GM12878 (cell line): ENCODE measurements at regions not wholly inside any gene's neighbourhood (a gene's known extent, or its start where the extent isn't known, plus 50 kb on each side); places are given as distances from the start of the nearest gene placed in this dataset.

Experiments
- ATAC-seq: fragments of 200-7000 bp; cut with Tn5 transposase; 3 replicates; pipeline ENCODE4 v1.9.1; 2020; ENCODE audit warnings: mild to moderate bottlenecking, moderate library complexity
- BruUV-seq: library from RNA; stranded (reverse); fragments of 400-500 nt; replicated peaks from 2 replicates; lab custom pipeline; 2021; lab: Mats Ljungman, UMichigan
- CTCF ChIA-PET: fragments of 300-600 bp; sonication (Branson Sonifier 250); formaldehyde crosslinking; extraction: SDS; loops from one replicate; lab custom pipeline; 2021; ENCODE audit warnings: inconsistent platforms; lab: Yijun Ruan, JAX
- POLR2A ChIA-PET: fragments of 350-600 bp; formaldehyde crosslinking; extraction: SDS; loops from one replicate; lab custom pipeline; 2021; ENCODE audit warnings: inconsistent platforms; lab: Charles Lee
- RAD21 ChIA-PET: fragments of 300-600 bp; sonication (Branson Sonifier 250); formaldehyde crosslinking; loops from one replicate; lab custom pipeline; 2023; ENCODE audit warnings: antibody characterized with exemption; ENCODE audit not compliant: unreplicated experiment; lab: Charles Lee
- SMC1A ChIA-PET: fragments of 300-600 bp; sonication (Branson Sonifier 250); formaldehyde crosslinking; loops from one replicate; lab custom pipeline; 2023; ENCODE audit not compliant: unreplicated experiment, uncharacterized antibody; lab: Charles Lee
- DNase-seq: peaks from one replicate; pipeline ENCODE4 v3.0.0-alpha.2; 2011; ENCODE audit warnings: low read depth, low spot score
- FAIRE-seq: peaks from 3 replicates; lab custom pipeline; 2011; peaks lifted over from hg19 to GRCh38; lab: Jason Lieb, UNC
- H2AFZ ChIP-seq: 2 replicates; pipeline ENCODE4 v1.6.0; 2011; ENCODE audit warnings: low read depth, low read length, control low read depth; ENCODE audit not compliant: control insufficient read depth
- H3K27ac ChIP-seq: 2 replicates; pipeline ENCODE4 v1.5.1; 2011; ENCODE audit warnings: control low read depth; ENCODE audit not compliant: control insufficient read depth, insufficient read depth
- H3K27me3 ChIP-seq, 2 experiments: replicated peaks in 1 of 2; 2 replicates each; pipeline versions ENCODE4 v1.6.0 to v1.6.1; 2011; ENCODE audit warnings: low read length in 1 of 2; ENCODE audit not compliant: control insufficient read depth in 2 of 2, insufficient read depth in 2 of 2
- H3K36me3 ChIP-seq, 2 experiments: 2 replicates each; pipeline ENCODE4 v1.5.1; 2011; ENCODE audit warnings: low read length in 1 of 2; ENCODE audit not compliant: control insufficient read depth in 2 of 2, insufficient read depth in 2 of 2
- H3K4me1 ChIP-seq: 2 replicates; pipeline ENCODE4 v1.6.1; 2011; ENCODE audit warnings: mild to moderate bottlenecking, low read length, moderate library complexity, mixed read lengths; ENCODE audit not compliant: control insufficient read depth, insufficient read depth
- H3K4me2 ChIP-seq: 2 replicates; pipeline ENCODE4 v1.6.0; 2011; ENCODE audit warnings: control low read depth; ENCODE audit not compliant: control insufficient read depth, insufficient read depth
- H3K4me3 ChIP-seq: fragments of 200-600 bp; sonication (generic); 2 replicates; pipeline ENCODE4 v1.5.1; 2016
- H3K79me2 ChIP-seq: 2 replicates; pipeline ENCODE4 v1.6.0; 2011; ENCODE audit warnings: low read length; ENCODE audit not compliant: control insufficient read depth, insufficient read depth
- H3K9ac ChIP-seq: 2 replicates; pipeline ENCODE4 v1.8.0; 2011; ENCODE audit warnings: low read length, control low read depth, mixed read lengths; ENCODE audit not compliant: control insufficient read depth, insufficient read depth
- H3K9me3 ChIP-seq: replicated peaks from 3 replicates; pipeline ENCODE4 v1.5.1; 2011; ENCODE audit warnings: mild to moderate bottlenecking, low read length; ENCODE audit not compliant: control insufficient read depth, insufficient read depth
- H4K20me1 ChIP-seq: 2 replicates; pipeline ENCODE4 v1.6.0; 2011; ENCODE audit not compliant: control insufficient read depth, insufficient read depth
- BMI1 ChIP-seq: fragments of 450-650 bp; IDR thresholded peaks from 2 replicates; pipeline ENCODE4 v1.6.1; 2016; ENCODE audit warnings: mild to moderate bottlenecking, moderate library complexity, borderline replicate concordance
- DPF2 ChIP-seq: fragments of 450-650 bp; IDR thresholded peaks from 2 replicates; pipeline ENCODE4 v1.6.1; 2017; ENCODE audit warnings: mild to moderate bottlenecking
- FOXK2 ChIP-seq: fragments of 450-650 bp; IDR thresholded peaks from 2 replicates; pipeline ENCODE4 v1.6.1; 2017; ENCODE audit warnings: mild to moderate bottlenecking, moderate library complexity
- HDAC2 ChIP-seq: fragments of 200-600 bp; sonication (generic); IDR thresholded peaks from 2 replicates; pipeline ENCODE4 v1.6.1; 2017
- IRF4 ChIP-seq: IDR thresholded peaks from 2 replicates; pipeline ENCODE4 v1.6.1; 2011; ENCODE audit warnings: low read depth, low read length
- KAT2A ChIP-seq: conservative IDR thresholded peaks from 2 replicates; pipeline ENCODE4 v1.6.1; 2011; ENCODE audit warnings: low read depth, low read length; ENCODE audit not compliant: control insufficient read depth
- MEF2A ChIP-seq: IDR thresholded peaks from 2 replicates; pipeline ENCODE4 v1.6.1; 2011; ENCODE audit warnings: low read depth, mild to moderate bottlenecking, low read length, moderate library complexity; ENCODE audit not compliant: insufficient read depth
- POLR2AphosphoS2 ChIP-seq: IDR thresholded peaks from 2 replicates; pipeline ENCODE4 v1.6.1; 2011; ENCODE audit warnings: low read depth, mild to moderate bottlenecking, low read length, improper control_type of control experiment, moderate library complexity
- POLR2AphosphoS5 ChIP-seq: IDR thresholded peaks from 2 replicates; pipeline ENCODE4 v1.6.1; 2011; ENCODE audit warnings: mild to moderate bottlenecking, low read length, inconsistent platforms
- RAD21 ChIP-seq: IDR thresholded peaks from 2 replicates; pipeline ENCODE4 v1.6.1; 2011; ENCODE audit warnings: mild to moderate bottlenecking, low read depth, low read length, moderate library complexity; ENCODE audit not compliant: insufficient read depth
- SMAD1 ChIP-seq: fragments of 450-650 bp; IDR thresholded peaks from 2 replicates; pipeline ENCODE4 v1.6.1; 2018; ENCODE audit warnings: mild to moderate bottlenecking, low read depth; ENCODE audit not compliant: partially characterized antibody
- SP1 ChIP-seq: IDR thresholded peaks from one replicate; pipeline ENCODE4 v1.6.1; 2011; ENCODE audit warnings: low read depth, low read length
- SUPT20H ChIP-seq: IDR thresholded peaks from 2 replicates; pipeline ENCODE4 v1.6.1; 2011; ENCODE audit warnings: low read depth, mild to moderate bottlenecking, low read length, moderate library complexity, borderline replicate concordance; ENCODE audit not compliant: control insufficient read depth
- SUZ12 ChIP-seq: fragments of 200-600 bp; sonication (generic); IDR thresholded peaks from one replicate; pipeline ENCODE4 v1.6.1; 2018; ENCODE audit warnings: antibody characterized with exemption, mild to moderate bottlenecking; ENCODE audit not compliant: unreplicated experiment
- TARDBP ChIP-seq: IDR thresholded peaks from 2 replicates; pipeline ENCODE4 v1.6.1; 2016; ENCODE audit warnings: borderline replicate concordance
- YY1 ChIP-seq: IDR thresholded peaks from 2 replicates; pipeline ENCODE4 v1.6.1; 2011; ENCODE audit warnings: low read depth, mild to moderate bottlenecking, low read length
- ZBED1 ChIP-seq: IDR thresholded peaks from 2 replicates; pipeline ENCODE4 v1.6.1; 2016; ENCODE audit warnings: borderline replicate concordance
- ZNF24 ChIP-seq: fragments of 450-650 bp; IDR thresholded peaks from 2 replicates; pipeline ENCODE4 v1.6.1; 2017; ENCODE audit warnings: antibody characterized with exemption, mild to moderate bottlenecking
- WGBS: methylation state at CpG from one replicate; pipeline ENCODE4 v1.1.6; 2016; ENCODE audit warnings: low lambda C conversion rate; ENCODE audit not compliant: insufficient replicate concordance, insufficient coverage; ENCODE audit errors: missing lambda C conversion rate; 5-methylcytosine and 5-hydroxymethylcytosine counted together
- in situ Hi-C: fragments of 300-500 bp; cut with MboI; formaldehyde crosslinking; loops from 9 replicates; pipeline ENCODE4 v1.14.3; 2018; ENCODE audit warnings: mixed read lengths
- intact Hi-C: fragments of 100-400 bp; cut with micrococcal nuclease; formaldehyde crosslinking; loops from one replicate; pipeline ENCODE4 v1.14.2; 2022; ENCODE audit not compliant: unreplicated experiment
- TF ChIP-seq, protein P1 (sequence below): IDR thresholded peaks from 2 replicates; pipeline ENCODE4 v1.6.1; 2011; ENCODE audit warnings: low read depth, mild to moderate bottlenecking, low read length, moderate library complexity, borderline replicate concordance; ENCODE audit errors: extremely low read depth

DNA sequence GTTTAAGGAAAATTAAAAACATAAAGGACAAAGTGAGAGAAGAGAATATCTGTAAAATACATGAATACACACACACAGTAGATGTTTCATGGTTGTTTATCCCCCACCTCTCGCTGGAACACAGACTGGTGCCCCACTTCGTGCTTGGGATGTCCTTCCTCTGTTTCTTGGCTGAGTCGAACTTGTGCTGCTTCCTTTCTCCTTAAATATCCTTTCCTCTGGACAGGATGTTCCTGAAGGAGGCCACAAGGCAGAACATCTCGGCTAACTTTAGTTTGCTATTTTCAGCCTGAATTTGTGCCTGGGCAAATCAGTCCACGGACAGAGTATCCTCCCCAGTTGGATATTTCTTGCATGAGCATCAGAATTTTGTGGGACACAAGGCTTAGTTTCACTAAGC is 54.7 kb upstream of the ZMYND8 start:
- Histone ChIP-seq H4K20me1 (no peaks in the 10 kb centered on the region), H3K4me3 (peak overlapping the region; percentile 64), H2AFZ (no peak overlapping the region), H3K27ac (peak overlapping the region; percentile 91), H3K27me3 (no peaks in the 10 kb centered on the region), H3K9ac (peak overlapping the region; percentile 88), H3K36me3 (no peaks in the 10 kb centered on the region), H3K4me1 (peaks cover 55% of the 10 kb centered on the region), H3K9me3 (no peaks in the 10 kb centered on the region), H3K79me2 (peaks cover 41% of the 10 kb centered on the region), H3K4me2 (peak overlapping the region; percentile 87)
- FAIRE-seq, result no peak
- CTCF ChIA-PET, result interaction anchor here (0.5 to 4.5 kb wide), 11 partner anchors 19 to 210 kb away, joined by 3 to 33 read pairs (median 6); partner anchors contain the start of gene NCOA3
- BruUV-seq, result no TSS peak
- WGBS, result 32% methylated on average over 5 of the region's 5 CpGs
- RAD21 ChIA-PET, result interaction anchor here (1.1 to 9.2 kb wide), 19 partner anchors 19 to 209 kb away, joined by 3 to 143 read pairs (median 14); partner anchors contain the start of gene NCOA3
- no peak for DNase-seq
- TF ChIP-seq, protein P1, sequence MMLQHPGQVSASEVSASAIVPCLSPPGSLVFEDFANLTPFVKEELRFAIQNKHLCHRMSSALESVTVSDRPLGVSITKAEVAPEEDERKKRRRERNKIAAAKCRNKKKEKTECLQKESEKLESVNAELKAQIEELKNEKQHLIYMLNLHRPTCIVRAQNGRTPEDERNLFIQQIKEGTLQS, result no peak
- TF ChIP-seq TARDBP (no peak), YY1 (no peak), SUZ12 (no peak), HDAC2 (no peak), SUPT20H (no peak), RAD21 (no peak), FOXK2 (no peak), POLR2AphosphoS2 (no peak), BMI1 (no peak), SMAD1 (no peak), SP1 (no peak), ZNF24 (no peak), POLR2AphosphoS5 (no peak), KAT2A (no peak), DPF2 (no peak), MEF2A (no peak), ZBED1 (no peak), IRF4 (no peak)
- in situ Hi-C loops (no loop called here), intact Hi-C loops (loop anchor here (5.0 kb wide), 1 partner anchor 211 kb away; no protein-coding TSS in a partner anchor)
- SMC1A ChIA-PET, result interaction anchor here (0.8 to 9.2 kb wide), 19 partner anchors 19 to 210 kb away, joined by 3 to 142 read pairs (median 16); partner anchors contain the start of genes NCOA3 and ZMYND8
- no peak for ATAC-seq
- POLR2A ChIA-PET, result interaction anchor here (0.6 to 11.1 kb wide), 14 partner anchors 18 to 1416 kb away, joined by 3 to 123 read pairs (median 7); partner anchors contain the start of genes NCOA3 and ZMYND8
